IMR-90 (cell line): ENCODE measurements at regions not wholly inside any gene's neighbourhood (a gene's known extent, or its start where the extent isn't known, plus 50 kb on each side); places are given as distances from the start of the nearest gene placed in this dataset.

Source experiments
- ATAC-seq: fragments of 200-7000 bp; cut with Tn5 transposase; 2 replicates; pipeline ENCODE4 v1.9.1; 2020; ENCODE audit warnings: low read depth, mild to moderate bottlenecking, moderate library complexity
- BruUV-seq: library from RNA; stranded (reverse); fragments of 400-500 nt; replicated peaks from 2 replicates; lab custom pipeline; 2021; lab: Mats Ljungman, UMichigan
- CTCF ChIA-PET: fragments of 300-600 bp; formaldehyde crosslinking; extraction: SDS; loops from one replicate; lab custom pipeline; 2021; ENCODE audit warnings: antibody characterized with exemption; lab: Yijun Ruan, JAX
- POLR2A ChIA-PET: fragments of 300-600 bp; sonication (Branson Sonifier 250); formaldehyde crosslinking; loops from one replicate; lab custom pipeline; 2022; ENCODE audit warnings: antibody characterized with exemption; ENCODE audit not compliant: unreplicated experiment; lab: Charles Lee
- DNase-seq: peaks from one replicate; pipeline ENCODE4 v3.0.0; 2013
- H2AFZ ChIP-seq: replicated peaks from 2 replicates; pipeline ENCODE3; 2013; ENCODE audit warnings: low read length, mild to moderate bottlenecking; ENCODE audit not compliant: poor library complexity
- H2AK5ac ChIP-seq: 2 replicates; pipeline ENCODE4 v1.6.1; 2013; ENCODE audit warnings: low read depth, low read length, inconsistent platforms
- H2AK9ac ChIP-seq: replicated peaks from 2 replicates; pipeline ENCODE3; 2013; ENCODE audit warnings: mild to moderate bottlenecking, low read depth, low read length, moderate library complexity; ENCODE audit not compliant: poor library complexity
- H2BK120ac ChIP-seq: 2 replicates; pipeline ENCODE4 v1.6.1; 2013; ENCODE audit warnings: low read depth, low read length, inconsistent platforms
- H2BK15ac ChIP-seq: 3 replicates; pipeline ENCODE4 v1.6.1; 2013; ENCODE audit warnings: low read depth, low read length, inconsistent platforms
- H2BK20ac ChIP-seq: 2 replicates; pipeline ENCODE4 v1.6.1; 2013; ENCODE audit warnings: low read depth, mild to moderate bottlenecking, inconsistent platforms, low read length, moderate library complexity
- H2BK5ac ChIP-seq: 2 replicates; pipeline ENCODE4 v1.6.1; 2013; ENCODE audit warnings: mild to moderate bottlenecking, low read depth, low read length, inconsistent platforms; ENCODE audit not compliant: poor library complexity, severe bottlenecking
- H3K14ac ChIP-seq: replicated peaks from 2 replicates; pipeline ENCODE4 v1.6.1; 2013; ENCODE audit warnings: low read depth, low read length, inconsistent platforms
- H3K18ac ChIP-seq: 2 replicates; pipeline ENCODE4 v1.6.1; 2013; ENCODE audit warnings: low read depth, low read length, control low read depth
- H3K23ac ChIP-seq: 2 replicates; pipeline ENCODE4 v1.6.1; 2013; ENCODE audit warnings: low read depth, low read length, inconsistent platforms
- H3K27ac ChIP-seq: 2 replicates; pipeline ENCODE4 v1.5.1; 2013; ENCODE audit warnings: mild to moderate bottlenecking, control low read depth, low read length; ENCODE audit not compliant: insufficient read depth
- H3K27me3 ChIP-seq: 2 replicates; pipeline ENCODE4 v1.6.1; 2013; ENCODE audit warnings: low read length; ENCODE audit not compliant: control insufficient read depth, insufficient read depth
- H3K36me3 ChIP-seq: 2 replicates; pipeline ENCODE4 v1.6.1; 2013; ENCODE audit warnings: low read length, mixed read lengths; ENCODE audit not compliant: control insufficient read depth, insufficient read depth
- H3K4ac ChIP-seq: 2 replicates; pipeline ENCODE4 v1.6.1; 2013; ENCODE audit warnings: low read depth, low read length, inconsistent platforms
- H3K4me1 ChIP-seq: 2 replicates; pipeline ENCODE4 v1.6.1; 2013; ENCODE audit warnings: low read length, mixed read lengths; ENCODE audit not compliant: control insufficient read depth, insufficient read depth
- H3K4me2 ChIP-seq: 2 replicates; pipeline ENCODE4 v1.6.1; 2013; ENCODE audit warnings: low read depth, mild to moderate bottlenecking, control low read depth, low read length, moderate library complexity
- H3K4me3 ChIP-seq: 2 replicates; pipeline ENCODE4 v1.5.1; 2013; ENCODE audit warnings: low read depth, mild to moderate bottlenecking, control low read depth, low read length, moderate library complexity; ENCODE audit not compliant: insufficient read depth
- H3K56ac ChIP-seq: 2 replicates; pipeline ENCODE4 v1.6.1; 2013; ENCODE audit warnings: low read length, inconsistent platforms; ENCODE audit not compliant: insufficient read depth; ENCODE audit errors: extremely low read depth
- H3K79me1 ChIP-seq, 2 experiments: 2 replicates each; pipeline ENCODE4 v1.6.1; 2013; ENCODE audit warnings: low read length in 2 of 2, inconsistent platforms in 1 of 2, low read depth in 1 of 2
- H3K9ac ChIP-seq: 2 replicates; pipeline ENCODE4 v1.6.1; 2013; ENCODE audit warnings: low read depth, low read length, control low read depth
- H3K9me1 ChIP-seq: 2 replicates; pipeline ENCODE4 v1.6.1; 2013; ENCODE audit warnings: low read length, inconsistent platforms; ENCODE audit not compliant: insufficient read depth
- H3K9me3 ChIP-seq: 2 replicates; pipeline ENCODE4 v1.6.1; 2013; ENCODE audit warnings: low read length; ENCODE audit not compliant: control insufficient read depth, insufficient read depth
- H4K20me1 ChIP-seq: 2 replicates; pipeline ENCODE4 v1.6.1; 2013; ENCODE audit warnings: low read length, inconsistent platforms; ENCODE audit not compliant: insufficient read depth
- H4K5ac ChIP-seq: 2 replicates; pipeline ENCODE4 v1.6.1; 2013; ENCODE audit warnings: mild to moderate bottlenecking, low read depth, low read length, control low read depth
- H4K8ac ChIP-seq, 2 experiments: 2 replicates each; pipeline ENCODE4 v1.6.1; 2013; ENCODE audit warnings: low read depth in 2 of 2, low read length in 2 of 2, control low read depth in 1 of 2, inconsistent platforms in 1 of 2
- H4K91ac ChIP-seq: 2 replicates; pipeline ENCODE4 v1.6.1; 2013; ENCODE audit warnings: low read depth, low read length, inconsistent platforms; ENCODE audit not compliant: insufficient read depth
- BHLHE40 ChIP-seq: fragments of 150-350 bp; IDR thresholded peaks from 2 replicates; pipeline ENCODE4 v1.6.1; 2016; ENCODE audit warnings: mild to moderate bottlenecking, low read depth, low read length
- CEBPB ChIP-seq: IDR thresholded peaks from 2 replicates; pipeline ENCODE4 v1.6.1; 2012; ENCODE audit warnings: low read depth, low read length, improper control_type of control experiment
- CHD1 ChIP-seq: IDR thresholded peaks from 2 replicates; pipeline ENCODE4 v1.6.1; 2012; ENCODE audit warnings: low read depth, low read length, improper control_type of control experiment
- MAFK ChIP-seq: IDR thresholded peaks from 2 replicates; pipeline ENCODE4 v1.6.1; 2012; ENCODE audit warnings: low read depth, low read length, improper control_type of control experiment
- MXI1 ChIP-seq: IDR thresholded peaks from 2 replicates; pipeline ENCODE4 v1.6.1; 2012; ENCODE audit warnings: low read depth, mild to moderate bottlenecking, low read length, moderate library complexity, borderline replicate concordance
- NFE2L2 ChIP-seq: fragments of 150-350 bp; IDR thresholded peaks from 2 replicates; pipeline ENCODE4 v1.6.1; 2016; ENCODE audit warnings: low read depth, mild to moderate bottlenecking, low read length
- WGBS, 2 experiments: methylation state at CpG; one replicate each; pipeline versions ENCODE4 v1.1.5 to v1.1.7; 2013; ENCODE audit warnings: missing lambda C conversion rate in 2 of 2; ENCODE audit not compliant: insufficient read length in 1 of 2; ENCODE audit errors: extremely low coverage in 2 of 2; 5-methylcytosine and 5-hydroxymethylcytosine counted together
- dilution Hi-C: fragments of 300-500 bp; cut with HindIII; formaldehyde crosslinking; loops from one replicate; pipeline ENCODE4 v1.14.3; 2018; ENCODE audit warnings: low sequenced_read_pairs; ENCODE audit not compliant: unreplicated experiment
- in situ Hi-C: fragments of 300-500 bp; cut with MboI; formaldehyde crosslinking; loops from 3 replicates; pipeline ENCODE4 v1.14.3; 2019; ENCODE audit warnings: low sequenced_read_pairs, inconsistent platforms, mixed read lengths
- intact Hi-C: fragments of 100-400 bp; cut with micrococcal nuclease; formaldehyde crosslinking; loops from 2 replicates; pipeline ENCODE4 v1.10.0; 2022
- TF ChIP-seq, protein P1 (sequence below): fragments of 150-350 bp; IDR thresholded peaks from 2 replicates; pipeline ENCODE4 v1.6.1; 2016; ENCODE audit warnings: low read depth, mild to moderate bottlenecking, low read length, moderate library complexity, borderline replicate concordance
- TF ChIP-seq, protein P2 (sequence below): conservative IDR thresholded peaks from 2 replicates; pipeline ENCODE4 v1.5.1; 2012; ENCODE audit warnings: mild to moderate bottlenecking, low read depth, low read length, improper control_type of control experiment

DNA sequence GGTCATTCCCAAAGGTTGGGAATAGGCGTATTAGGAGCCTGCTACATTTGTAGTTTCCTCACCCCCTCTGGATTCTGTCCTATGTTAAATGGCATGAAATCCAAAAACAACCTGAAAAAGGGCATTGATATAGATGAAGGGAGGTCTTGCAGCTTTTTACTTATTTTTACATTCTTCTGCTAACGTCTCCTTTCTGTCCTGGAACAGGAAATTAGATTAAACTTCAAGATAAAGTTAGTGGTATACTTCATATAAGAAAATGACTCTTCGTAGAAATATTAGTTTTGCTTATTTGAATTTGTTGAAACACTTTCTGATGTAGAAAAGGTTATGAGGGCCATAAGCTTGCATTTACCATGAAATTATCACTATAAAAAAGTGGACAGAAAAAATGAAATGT is 694.5 kb downstream of the ADCYAP1 start:
- intact Hi-C loops, result no loop called here
- no peak overlapping the region for H2BK120ac ChIP-seq
- no CpG with 5 or more reads among the region's 3 CpGs for WGBS, 2 experiments
- no peak overlapping the region for H3K23ac ChIP-seq
- H3K27me3 ChIP-seq, result no peaks in the 10 kb centered on the region
- H2AFZ ChIP-seq, result no peak overlapping the region
- no peak overlapping the region for H3K9ac ChIP-seq
- no peak overlapping the region for H3K14ac ChIP-seq
- no peaks in the 10 kb centered on the region for H3K79me1 ChIP-seq
- H4K5ac ChIP-seq, result no peak overlapping the region
- no peak overlapping the region for H2AK5ac ChIP-seq
- H3K4me2 ChIP-seq, result no peak overlapping the region
- no peak overlapping the region for H3K27ac ChIP-seq
- no peak for DNase-seq
- no peaks in the 10 kb centered on the region for H4K20me1 ChIP-seq
- no peak overlapping the region for H4K8ac ChIP-seq
- TF ChIP-seq MAFK (no peak), BHLHE40 (no peak), CEBPB (no peak), MXI1 (no peak), NFE2L2 (no peak), CHD1 (no peak)
- TF ChIP-seq, protein P1, sequence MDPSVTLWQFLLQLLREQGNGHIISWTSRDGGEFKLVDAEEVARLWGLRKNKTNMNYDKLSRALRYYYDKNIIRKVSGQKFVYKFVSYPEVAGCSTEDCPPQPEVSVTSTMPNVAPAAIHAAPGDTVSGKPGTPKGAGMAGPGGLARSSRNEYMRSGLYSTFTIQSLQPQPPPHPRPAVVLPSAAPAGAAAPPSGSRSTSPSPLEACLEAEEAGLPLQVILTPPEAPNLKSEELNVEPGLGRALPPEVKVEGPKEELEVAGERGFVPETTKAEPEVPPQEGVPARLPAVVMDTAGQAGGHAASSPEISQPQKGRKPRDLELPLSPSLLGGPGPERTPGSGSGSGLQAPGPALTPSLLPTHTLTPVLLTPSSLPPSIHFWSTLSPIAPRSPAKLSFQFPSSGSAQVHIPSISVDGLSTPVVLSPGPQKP, result no peak
- TF ChIP-seq, protein P2, sequence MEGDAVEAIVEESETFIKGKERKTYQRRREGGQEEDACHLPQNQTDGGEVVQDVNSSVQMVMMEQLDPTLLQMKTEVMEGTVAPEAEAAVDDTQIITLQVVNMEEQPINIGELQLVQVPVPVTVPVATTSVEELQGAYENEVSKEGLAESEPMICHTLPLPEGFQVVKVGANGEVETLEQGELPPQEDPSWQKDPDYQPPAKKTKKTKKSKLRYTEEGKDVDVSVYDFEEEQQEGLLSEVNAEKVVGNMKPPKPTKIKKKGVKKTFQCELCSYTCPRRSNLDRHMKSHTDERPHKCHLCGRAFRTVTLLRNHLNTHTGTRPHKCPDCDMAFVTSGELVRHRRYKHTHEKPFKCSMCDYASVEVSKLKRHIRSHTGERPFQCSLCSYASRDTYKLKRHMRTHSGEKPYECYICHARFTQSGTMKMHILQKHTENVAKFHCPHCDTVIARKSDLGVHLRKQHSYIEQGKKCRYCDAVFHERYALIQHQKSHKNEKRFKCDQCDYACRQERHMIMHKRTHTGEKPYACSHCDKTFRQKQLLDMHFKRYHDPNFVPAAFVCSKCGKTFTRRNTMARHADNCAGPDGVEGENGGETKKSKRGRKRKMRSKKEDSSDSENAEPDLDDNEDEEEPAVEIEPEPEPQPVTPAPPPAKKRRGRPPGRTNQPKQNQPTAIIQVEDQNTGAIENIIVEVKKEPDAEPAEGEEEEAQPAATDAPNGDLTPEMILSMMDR, result no peak
- H3K56ac ChIP-seq, result no peak overlapping the region
- BruUV-seq, result no TSS peak
- no peak overlapping the region for H4K91ac ChIP-seq
- ATAC-seq, result no peak
- no peak overlapping the region for H2BK20ac ChIP-seq
- H3K9me1 ChIP-seq, result no peaks in the 10 kb centered on the region
- H2BK15ac ChIP-seq, result no peak overlapping the region
- H3K9me3 ChIP-seq, result no peaks in the 10 kb centered on the region
- ChIA-PET CTCF (no interaction called here), POLR2A (no interaction called here)
- in situ Hi-C loops, result loop anchor here (25.0 kb wide), 1 partner anchor 938 kb away; no protein-coding TSS in a partner anchor
- H2BK5ac ChIP-seq, result no peak overlapping the region
- no peaks in the 10 kb centered on the region for H3K4me1 ChIP-seq
- H3K36me3 ChIP-seq, result no peaks in the 10 kb centered on the region
- dilution Hi-C loops, result no loop called here
- H3K18ac ChIP-seq, result no peak overlapping the region
- H3K4ac ChIP-seq, result no peak overlapping the region
- H3K4me3 ChIP-seq, result no peak overlapping the region
- H2AK9ac ChIP-seq, result no peak overlapping the region
